Astrocyte (in vitro differentiated cells and primary cell): ENCODE measurements at regions not wholly inside any gene's neighbourhood (a gene's known extent, or its start where the extent isn't known, plus 50 kb on each side); places are given as distances from the start of the nearest gene placed in this dataset.

ENCODE experiments used
- CTCF ChIP-seq: IDR thresholded peaks from 2 replicates; pipeline ENCODE4 v1.5.1; 2011; ENCODE audit warnings: low read depth, mild to moderate bottlenecking, inconsistent platforms, low read length, moderate library complexity; ENCODE audit not compliant: insufficient read depth
- EZH2 ChIP-seq: IDR thresholded peaks from 2 replicates; pipeline ENCODE4 v1.6.1; 2012; ENCODE audit warnings: mild to moderate bottlenecking, low read length, inconsistent platforms; ENCODE audit not compliant: insufficient read depth

GRCh38 chrX:52261463-52262194 lies 76.9 kb downstream of the MAGED4 start:
- TF ChIP-seq EZH2 (no peak), CTCF (peak; percentile 71)
